ENCODE measurements at regions not wholly inside any gene's neighbourhood (a gene's known extent, or its start where the extent isn't known, plus 50 kb on each side); places are given as distances from the start of the nearest gene placed in this dataset.
"Not testable (repeated sequence)": the region's sequence is repeated elsewhere in the genome, so short reads cannot be mapped to it uniquely, and the experiment has no call there.

GRCh38 chrX:93468075-93468474 lies 205.3 kb downstream of the NAP1L3 start:
- ATAC-seq: no peak
- DNase-seq: no peak
- no peak overlapping the region for H3K27ac ChIP-seq
- H3K27me3 ChIP-seq: no peaks in the 10 kb centered on the region
- no peak overlapping the region for H3K4me3 ChIP-seq
- TF ChIP-seq CTCF (IDR thresholded peaks at IDR 0.05): no peak
- intact Hi-C loops (cut with DNase I): no loop called here
- no peaks in the 10 kb centered on the region for H3K36me3 ChIP-seq
- no peaks in the 10 kb centered on the region for H3K4me1 ChIP-seq
- H3K9me3 ChIP-seq: no peaks in the 10 kb centered on the region

DNA sequence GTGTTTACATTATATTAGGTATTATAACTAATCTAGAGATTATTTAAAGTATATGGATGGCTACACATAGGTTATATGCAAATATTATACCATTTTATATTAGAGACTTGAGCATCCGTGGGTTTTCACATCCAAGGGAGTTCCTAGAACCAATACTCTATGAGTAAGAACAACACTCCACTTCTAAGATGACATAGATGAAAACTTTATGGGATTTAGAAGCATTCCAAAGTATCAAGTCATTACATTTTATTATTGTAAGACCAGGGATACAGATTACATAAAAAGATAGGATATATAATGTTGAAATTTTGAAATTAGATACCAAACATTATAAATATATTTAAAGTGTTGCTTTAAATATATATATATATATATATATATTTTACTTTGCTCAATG lies 207.0 kb downstream of the NAP1L3 start:
- TF ChIP-seq CTCF (IDR thresholded peaks at IDR 0.05): no peak
- Histone ChIP-seq H3K4me3 (no peak overlapping the region), H3K36me3 (no peaks in the 10 kb centered on the region), H3K27me3 (no peaks in the 10 kb centered on the region), H3K27ac (no peak overlapping the region), H3K9me3 (no peaks in the 10 kb centered on the region), H3K4me1 (no peaks in the 10 kb centered on the region)
- ATAC-seq (no peak), DNase-seq (no peak)
- intact Hi-C loops (cut with DNase I): no loop called here

GRCh38 chrX:93461060-93461459 lies 212.3 kb downstream of the NAP1L3 start:
- intact Hi-C loops (cut with DNase I): no loop called here
- no peak for TF ChIP-seq CTCF (IDR thresholded peaks at IDR 0.05)
- Histone ChIP-seq H3K36me3 (no peaks in the 10 kb centered on the region), H3K9me3 (no peaks in the 10 kb centered on the region), H3K4me1 (no peaks in the 10 kb centered on the region), H3K27ac (no peak overlapping the region), H3K27me3 (no peaks in the 10 kb centered on the region), H3K4me3 (no peak overlapping the region)
- DNase-seq (no peak), ATAC-seq (no peak)

GRCh38 chrX:93454509-93454908 lies 218.9 kb downstream of the NAP1L3 start:
- Histone ChIP-seq H3K4me1 (no peaks in the 10 kb centered on the region), H3K9me3 (no peaks in the 10 kb centered on the region), H3K27ac (no peak overlapping the region), H3K4me3 (no peak overlapping the region), H3K27me3 (no peaks in the 10 kb centered on the region), H3K36me3 (no peaks in the 10 kb centered on the region)
- DNase-seq (no peak), ATAC-seq (no peak)
- intact Hi-C loops (cut with DNase I): no loop called here
- TF ChIP-seq CTCF (IDR thresholded peaks at IDR 0.05): no peak

GRCh38 chrX:93434721-93435120 lies 238.7 kb downstream of the NAP1L3 start:
- H3K4me1 ChIP-seq; H3K27me3 ChIP-seq; intact Hi-C loops (cut with DNase I); H3K27ac ChIP-seq; DNase-seq; H3K9me3 ChIP-seq; ATAC-seq; H3K4me3 ChIP-seq; H3K36me3 ChIP-seq: not testable (repeated sequence)

GRCh38 chrX:93428497-93428896 lies 244.9 kb downstream of the NAP1L3 start:
- no peaks in the 10 kb centered on the region for H3K36me3 ChIP-seq
- DNase-seq: no peak
- H3K4me1 ChIP-seq: no peaks in the 10 kb centered on the region
- no peaks in the 10 kb centered on the region for H3K9me3 ChIP-seq
- intact Hi-C loops (cut with DNase I): no loop called here
- no peak for TF ChIP-seq CTCF (IDR thresholded peaks at IDR 0.05)
- H3K27ac ChIP-seq: no peak overlapping the region
- H3K4me3 ChIP-seq: no peak overlapping the region
- peaks cover 0 to 8% of the 10 kb centered on the region in 2 donors for H3K27me3 ChIP-seq
- no peak for ATAC-seq
